ENCODE measurements at regions not wholly inside any gene's neighbourhood (a gene's known extent, or its start where the extent isn't known, plus 50 kb on each side); places are given as distances from the start of the nearest gene placed in this dataset.

- no peaks in the 10 kb centered on the region for H3K36me3 ChIP-seq (replicated peaks in 1 of 2; ENCODE audit: control extremely low read depth in 1 of 2, control insufficient read depth in 1 of 2, extremely low read depth in 1 of 2, insufficient read depth in 2 of 2, low read length in 1 of 2)
- intact Hi-C loops (cut with micrococcal nuclease) = no loop called here
- no peaks in the 10 kb centered on the region for H3K4me1 ChIP-seq (ENCODE audit: control insufficient read depth in 2 of 2, insufficient read depth in 2 of 2, low read length in 2 of 2)
- no peak overlapping the region for H3K4me3 Mint-ChIP-seq
- H4K20me1 ChIP-seq (ENCODE audit: control insufficient read depth, insufficient read depth, low read length, poor library complexity, severe bottlenecking) = no peaks in the 10 kb centered on the region
- no peak overlapping the region for H3K9ac ChIP-seq (ENCODE audit: low read length)
- no peaks in the 10 kb centered on the region for H3K27me3 Mint-ChIP-seq
- WGBS (ENCODE audit: insufficient coverage) = 73% methylated on average over 5 of the region's 6 CpGs
- ChIA-PET CTCF (no interaction called here), POLR2A (no interaction called here)
- DNase-seq (no peak), ATAC-seq (ENCODE audit: low read depth) (no peak)
- H3K9me3 ChIP-seq (ENCODE audit: control extremely low read depth in 1 of 3, control insufficient read depth in 2 of 3, insufficient read depth in 1 of 3, low read length in 2 of 3) = no peaks in the 10 kb centered on the region
- no peak overlapping the region for H3K27ac ChIP-seq (ENCODE audit: low read length in 2 of 2)
- no peak overlapping the region for H3K4me2 ChIP-seq (replicated peaks; ENCODE audit: low read depth, low read length, poor library complexity, severe bottlenecking)
- H3K27ac Mint-ChIP-seq = no peak overlapping the region
- TF ChIP-seq CTCF (IDR thresholded peaks at IDR 0.05) (no peak), EZH2 (IDR thresholded peaks at IDR 0.05; ENCODE audit: borderline replicate concordance, insufficient read depth, low read depth, low read length, poor library complexity, severe bottlenecking) (no peak)
- H3K4me3 ChIP-seq (ENCODE audit: control extremely low read depth in 1 of 5, extremely low read depth in 1 of 5, insufficient read depth in 1 of 5, low read depth in 2 of 5, low read length in 4 of 5) = no peak overlapping the region
- no peaks in the 10 kb centered on the region for H3K9me3 Mint-ChIP-seq (ENCODE audit: insufficient read depth)
- H3K4me1 Mint-ChIP-seq = no peaks in the 10 kb centered on the region
- H3K79me2 ChIP-seq (ENCODE audit: control insufficient read depth, insufficient read depth, low read length) = no peaks in the 10 kb centered on the region
- no peaks in the 10 kb centered on the region for H3K27me3 ChIP-seq (replicated peaks in 1 of 4; ENCODE audit: control extremely low read depth in 1 of 4, control insufficient read depth in 3 of 4, insufficient read depth in 4 of 4, low read length in 3 of 4)
- no peak overlapping the region for H2AFZ ChIP-seq (ENCODE audit: insufficient read depth, low read depth, low read length, poor library complexity, severe bottlenecking)
Observed at GRCh38 chr7:136391371-136391770, 414.2 kb upstream of the MTPN start.

- H4K20me1 ChIP-seq (ENCODE audit: control insufficient read depth, insufficient read depth, low read length, poor library complexity, severe bottlenecking) = no peaks in the 10 kb centered on the region
- DNase-seq (no peak), ATAC-seq (ENCODE audit: low read depth) (no peak)
- H3K36me3 ChIP-seq (replicated peaks in 1 of 2; ENCODE audit: control extremely low read depth in 1 of 2, control insufficient read depth in 1 of 2, extremely low read depth in 1 of 2, insufficient read depth in 2 of 2, low read length in 1 of 2) = no peaks in the 10 kb centered on the region
- intact Hi-C loops (cut with micrococcal nuclease) = no loop called here
- H3K27me3 ChIP-seq (replicated peaks in 1 of 4; ENCODE audit: control extremely low read depth in 1 of 4, control insufficient read depth in 3 of 4, insufficient read depth in 4 of 4, low read length in 3 of 4) = no peaks in the 10 kb centered on the region
- H3K9me3 ChIP-seq (ENCODE audit: control extremely low read depth in 1 of 3, control insufficient read depth in 2 of 3, insufficient read depth in 1 of 3, low read length in 2 of 3) = no peaks in the 10 kb centered on the region
- Mint-ChIP-seq H3K27ac (no peak overlapping the region), H3K4me1 (no peaks in the 10 kb centered on the region), H3K27me3 (no peaks in the 10 kb centered on the region), H3K4me3 (no peak overlapping the region), H3K9me3 (ENCODE audit: insufficient read depth) (no peaks in the 10 kb centered on the region)
- TF ChIP-seq EZH2 (IDR thresholded peaks at IDR 0.05; ENCODE audit: borderline replicate concordance, insufficient read depth, low read depth, low read length, poor library complexity, severe bottlenecking) (no peak), CTCF (IDR thresholded peaks at IDR 0.05) (no peak)
- H3K27ac ChIP-seq (ENCODE audit: low read length in 2 of 2) = no peak overlapping the region
- H3K4me3 ChIP-seq (ENCODE audit: control extremely low read depth in 1 of 5, extremely low read depth in 1 of 5, insufficient read depth in 1 of 5, low read depth in 2 of 5, low read length in 4 of 5) = no peak overlapping the region
- no CpG with 5 or more reads among the region's 3 CpGs for WGBS (ENCODE audit: insufficient coverage)
- no peaks in the 10 kb centered on the region for H3K79me2 ChIP-seq (ENCODE audit: control insufficient read depth, insufficient read depth, low read length)
- no peak overlapping the region for H2AFZ ChIP-seq (ENCODE audit: insufficient read depth, low read depth, low read length, poor library complexity, severe bottlenecking)
- H3K9ac ChIP-seq (ENCODE audit: low read length) = no peak overlapping the region
- POLR2A ChIA-PET = no interaction called here
- CTCF ChIA-PET = no interaction called here
- H3K4me2 ChIP-seq (replicated peaks; ENCODE audit: low read depth, low read length, poor library complexity, severe bottlenecking) = no peak overlapping the region
- H3K4me1 ChIP-seq (ENCODE audit: control insufficient read depth in 2 of 2, insufficient read depth in 2 of 2, low read length in 2 of 2) = no peaks in the 10 kb centered on the region
Observed at GRCh38 chr7:136389933-136390332, 412.8 kb upstream of the MTPN start.

Data from B cell (primary cell).